H7 (cell line): ENCODE measurements at regions not wholly inside any gene's neighbourhood (a gene's known extent, or its start where the extent isn't known, plus 50 kb on each side); places are given as distances from the start of the nearest gene placed in this dataset.
A peak's percentile ranks its signal among the peaks of the same experiment; 100 is the strongest.
"Not testable (repeated sequence)": the region's sequence is repeated elsewhere in the genome, so short reads cannot be mapped to it uniquely, and the experiment has no call there.

Experiments used
- DNase-seq: peaks from one replicate; pipeline ENCODE4 v3.0.0; 2012
- H3K27me3 ChIP-seq: 2 replicates; pipeline ENCODE4 v1.6.0; 2011; ENCODE audit warnings: mild to moderate bottlenecking, low read length; ENCODE audit not compliant: control insufficient read depth, insufficient read depth
- H3K36me3 ChIP-seq: replicated peaks from 2 replicates; pipeline ENCODE4 v1.5.1; 2011; ENCODE audit warnings: low read length; ENCODE audit not compliant: control insufficient read depth, insufficient read depth
- H3K4me3 ChIP-seq: 2 replicates; pipeline ENCODE4 v1.5.1; 2011; ENCODE audit warnings: low read depth, mild to moderate bottlenecking, control low read depth, low read length, moderate library complexity; ENCODE audit not compliant: insufficient read depth

- no peak for DNase-seq
- no peak overlapping the region for H3K4me3 ChIP-seq
Measured at GRCh38 chrX:93468075-93468474, 205.3 kb downstream of the NAP1L3 start.

DNA sequence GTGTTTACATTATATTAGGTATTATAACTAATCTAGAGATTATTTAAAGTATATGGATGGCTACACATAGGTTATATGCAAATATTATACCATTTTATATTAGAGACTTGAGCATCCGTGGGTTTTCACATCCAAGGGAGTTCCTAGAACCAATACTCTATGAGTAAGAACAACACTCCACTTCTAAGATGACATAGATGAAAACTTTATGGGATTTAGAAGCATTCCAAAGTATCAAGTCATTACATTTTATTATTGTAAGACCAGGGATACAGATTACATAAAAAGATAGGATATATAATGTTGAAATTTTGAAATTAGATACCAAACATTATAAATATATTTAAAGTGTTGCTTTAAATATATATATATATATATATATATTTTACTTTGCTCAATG lies 207.0 kb downstream of the NAP1L3 start:
- no peak overlapping the region for H3K4me3 ChIP-seq
- no peaks in the 10 kb centered on the region for H3K36me3 ChIP-seq
- no peak for DNase-seq
- H3K27me3 ChIP-seq, result no peaks in the 10 kb centered on the region

More at GRCh38 chrX:93468075-93468474, 205.3 kb downstream of the NAP1L3 start:
- Histone ChIP-seq H3K27me3 (no peaks in the 10 kb centered on the region), H3K36me3 (no peaks in the 10 kb centered on the region)

- Histone ChIP-seq H3K27me3 (no peaks in the 10 kb centered on the region), H3K4me3 (no peak overlapping the region), H3K36me3 (no peaks in the 10 kb centered on the region)
- no peak for DNase-seq
Measured at GRCh38 chrX:93461060-93461459, 212.3 kb downstream of the NAP1L3 start.

GRCh38 chrX:93454509-93454908 lies 218.9 kb downstream of the NAP1L3 start:
- no peak for DNase-seq
- no peaks in the 10 kb centered on the region for H3K27me3 ChIP-seq
- no peak overlapping the region for H3K4me3 ChIP-seq
- H3K36me3 ChIP-seq, result no peaks in the 10 kb centered on the region

GRCh38 chrX:93434721-93435120 lies 238.7 kb downstream of the NAP1L3 start:
- H3K36me3 ChIP-seq, H3K27me3 ChIP-seq, H3K4me3 ChIP-seq, DNase-seq: not testable (repeated sequence)

- H3K4me3 ChIP-seq, result no peak overlapping the region
- H3K27me3 ChIP-seq, result no peaks in the 10 kb centered on the region
- no peaks in the 10 kb centered on the region for H3K36me3 ChIP-seq
- no peak for DNase-seq
Measured at GRCh38 chrX:93428497-93428896, 244.9 kb downstream of the NAP1L3 start.

- Histone ChIP-seq H3K4me3 (no peak overlapping the region), H3K27me3 (no peaks in the 10 kb centered on the region), H3K36me3 (no peaks in the 10 kb centered on the region)
- DNase-seq, result peak; percentile 44
Measured at GRCh38 chrX:93422693-93423092, 250.7 kb downstream of the NAP1L3 start.

DNA sequence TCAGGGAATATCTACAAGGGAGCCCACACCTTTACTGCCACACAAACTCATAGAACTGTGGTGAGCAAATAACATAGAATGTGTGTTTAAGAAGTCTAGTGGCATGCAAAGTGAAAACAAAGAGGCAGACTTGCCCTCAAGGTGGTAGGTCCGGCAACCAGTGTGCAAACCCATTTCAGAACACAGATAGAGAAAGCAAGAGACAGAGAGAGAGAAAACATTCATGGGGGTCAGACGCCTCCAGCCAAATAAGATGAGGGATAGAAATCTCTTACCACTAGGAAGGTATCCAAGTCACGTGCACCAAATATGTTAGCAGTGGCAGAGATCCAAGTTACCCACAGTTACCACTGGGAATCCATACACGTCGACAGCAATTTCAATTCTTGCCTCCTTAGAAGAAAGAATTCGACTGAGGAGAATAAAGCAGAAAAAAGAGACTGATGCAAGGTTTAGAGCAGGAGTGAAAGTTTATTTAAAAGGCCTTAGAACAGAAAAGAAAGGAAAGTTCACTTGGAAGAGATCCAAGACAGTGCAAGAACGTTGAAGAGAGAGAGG lies 252.8 kb downstream of the NAP1L3 start:
- no peak for DNase-seq
- H3K27me3 ChIP-seq, result no peaks in the 10 kb centered on the region
- H3K36me3 ChIP-seq, result no peaks in the 10 kb centered on the region
- no peak overlapping the region for H3K4me3 ChIP-seq

GRCh38 chrX:93420090-93420489 lies 253.3 kb downstream of the NAP1L3 start:
- Histone ChIP-seq H3K36me3 (no peaks in the 10 kb centered on the region), H3K27me3 (no peaks in the 10 kb centered on the region), H3K4me3 (no peak overlapping the region)
- no peak for DNase-seq

- Histone ChIP-seq H3K4me3 (no peak overlapping the region), H3K36me3 (no peaks in the 10 kb centered on the region), H3K27me3 (no peaks in the 10 kb centered on the region)
- no peak for DNase-seq
Measured at GRCh38 chrX:93419642-93420041, 253.7 kb downstream of the NAP1L3 start.

- Histone ChIP-seq H3K4me3 (no peak overlapping the region), H3K36me3 (no peaks in the 10 kb centered on the region), H3K27me3 (no peaks in the 10 kb centered on the region)
- DNase-seq, result no peak
Measured at GRCh38 chrX:93404121-93404520, 269.3 kb downstream of the NAP1L3 start.

- Histone ChIP-seq H3K4me3 (no peak overlapping the region), H3K36me3 (no peaks in the 10 kb centered on the region), H3K27me3 (no peaks in the 10 kb centered on the region)
- DNase-seq, result no peak
Measured at GRCh38 chrX:93354651-93355050, 318.7 kb downstream of the NAP1L3 start.

DNA sequence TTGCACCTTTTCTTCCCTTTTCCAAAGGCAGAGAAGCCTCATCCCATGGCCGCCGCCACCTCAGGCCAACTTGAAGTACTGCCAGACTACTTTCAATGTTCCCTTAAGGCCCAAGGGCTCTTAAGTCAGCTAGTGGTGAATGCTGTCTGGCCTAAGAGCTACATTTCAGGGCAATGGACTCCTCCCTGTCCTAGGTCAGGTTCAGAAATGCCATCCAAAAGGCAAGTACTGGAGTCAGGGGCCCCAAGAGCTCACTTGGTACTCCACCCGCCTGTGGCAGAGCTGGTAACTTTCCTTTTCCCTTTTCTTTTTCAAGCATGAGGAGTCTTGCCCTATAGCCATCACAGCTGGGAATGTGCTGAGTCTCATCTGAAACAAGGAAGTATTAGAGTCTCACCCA lies 327.1 kb downstream of the NAP1L3 start:
- no peak overlapping the region for H3K4me3 ChIP-seq

GRCh38 chrX:93344287-93344686 lies 329.1 kb downstream of the NAP1L3 start:
- H3K36me3 ChIP-seq, H3K4me3 ChIP-seq, DNase-seq, H3K27me3 ChIP-seq: not testable (repeated sequence)

More for the DNA sequence above, 327.1 kb downstream of the NAP1L3 start:
- DNase-seq, result no peak
- no peaks in the 10 kb centered on the region for H3K27me3 ChIP-seq
- H3K36me3 ChIP-seq, result no peaks in the 10 kb centered on the region

DNA sequence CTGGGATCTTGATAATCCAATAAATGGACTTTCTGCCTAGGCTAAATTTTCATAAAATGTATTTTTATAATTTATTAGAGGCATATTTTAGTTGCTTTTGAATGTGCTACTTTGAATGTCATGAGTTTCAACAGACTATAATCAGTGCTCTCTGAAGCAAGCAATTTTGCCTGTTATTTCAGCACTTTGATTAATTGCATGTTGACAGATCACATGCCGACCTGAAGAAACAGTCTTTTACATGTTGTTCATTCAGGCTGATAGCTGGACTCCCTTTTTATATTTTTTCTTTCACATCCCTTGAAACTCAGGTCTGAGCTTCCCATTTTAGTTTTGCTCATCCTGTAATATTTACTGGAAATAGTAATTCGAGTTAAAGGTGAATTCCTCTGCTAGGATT lies 341.0 kb downstream of the NAP1L3 start:
- no peak for DNase-seq
- H3K27me3 ChIP-seq, result no peaks in the 10 kb centered on the region

GRCh38 chrX:93322110-93322509 lies 351.3 kb downstream of the NAP1L3 start:
- H3K4me3 ChIP-seq, result no peak overlapping the region
- no peaks in the 10 kb centered on the region for H3K36me3 ChIP-seq
- no peak for DNase-seq
- H3K27me3 ChIP-seq, result no peaks in the 10 kb centered on the region

More for the DNA sequence above, 341.0 kb downstream of the NAP1L3 start:
- Histone ChIP-seq H3K36me3 (no peaks in the 10 kb centered on the region), H3K4me3 (no peak overlapping the region)
